ENCODE measurements at regions not wholly inside any gene's neighbourhood (a gene's known extent, or its start where the extent isn't known, plus 50 kb on each side); places are given as distances from the start of the nearest gene placed in this dataset.

DNA sequence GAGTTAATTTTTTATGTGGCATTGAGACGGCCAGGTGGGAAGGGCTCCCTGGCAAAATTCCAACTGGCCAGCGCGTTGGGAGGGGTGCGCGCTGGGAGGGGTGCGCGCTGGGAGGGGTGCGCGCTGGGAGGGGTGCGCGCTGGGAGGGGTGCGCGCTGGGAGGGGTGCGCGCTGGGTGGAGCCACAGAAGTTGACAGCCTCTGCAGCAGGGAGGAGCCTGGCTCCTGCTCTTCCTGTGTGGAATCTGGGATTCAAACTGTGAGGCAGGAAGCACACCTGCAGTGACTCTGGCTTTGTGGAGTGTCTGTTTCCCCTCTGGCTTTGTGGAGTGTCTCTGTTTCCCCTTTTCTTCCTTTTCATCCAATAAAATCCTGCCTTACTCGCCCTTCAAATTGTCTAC is 147.9 kb upstream of the CBLN2 start:
- no peak for DNase-seq (ENCODE audit: low read depth)

DNA sequence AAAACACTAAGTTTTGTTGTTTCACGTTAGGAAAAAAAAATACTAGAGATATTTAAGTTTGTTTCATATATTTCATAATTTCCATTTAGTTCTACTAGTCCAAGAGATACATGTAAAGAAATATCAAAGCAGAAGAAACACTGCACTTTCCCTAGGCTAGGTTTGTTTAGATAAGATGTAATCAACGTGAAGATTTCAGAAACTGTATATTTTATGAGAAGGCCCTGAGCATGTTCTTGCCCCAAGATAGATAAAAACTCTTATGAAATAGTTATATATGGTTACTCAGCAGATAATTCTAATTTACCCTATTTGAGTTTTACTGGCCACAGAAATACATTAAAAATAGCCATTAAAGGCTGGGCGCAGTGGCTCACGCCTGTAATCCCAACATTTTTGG is 143.6 kb upstream of the CBLN2 start:
- DNase-seq (ENCODE audit: low read depth), result no peak

DNA sequence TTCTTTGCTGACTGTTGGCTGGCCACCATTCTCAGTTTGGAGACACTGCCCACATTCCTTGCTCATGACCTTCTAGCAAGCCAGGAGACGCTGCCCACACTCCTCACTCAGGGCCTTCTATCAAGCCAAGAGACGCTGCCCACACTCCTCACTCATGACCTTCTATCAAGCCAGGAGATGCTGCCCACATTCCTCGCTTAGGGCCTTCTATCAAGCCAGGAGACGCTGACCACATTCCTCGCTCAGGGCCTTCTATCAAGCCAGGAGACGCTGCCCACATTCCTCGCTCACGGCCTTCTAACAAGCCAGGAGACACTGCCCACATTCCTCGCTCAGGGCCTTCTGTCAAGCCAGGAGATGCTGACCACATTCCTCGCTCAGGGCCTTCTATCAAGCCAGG is 131.3 kb upstream of the CBLN2 start:
- DNase-seq (ENCODE audit: low read depth), result no peak

DNA sequence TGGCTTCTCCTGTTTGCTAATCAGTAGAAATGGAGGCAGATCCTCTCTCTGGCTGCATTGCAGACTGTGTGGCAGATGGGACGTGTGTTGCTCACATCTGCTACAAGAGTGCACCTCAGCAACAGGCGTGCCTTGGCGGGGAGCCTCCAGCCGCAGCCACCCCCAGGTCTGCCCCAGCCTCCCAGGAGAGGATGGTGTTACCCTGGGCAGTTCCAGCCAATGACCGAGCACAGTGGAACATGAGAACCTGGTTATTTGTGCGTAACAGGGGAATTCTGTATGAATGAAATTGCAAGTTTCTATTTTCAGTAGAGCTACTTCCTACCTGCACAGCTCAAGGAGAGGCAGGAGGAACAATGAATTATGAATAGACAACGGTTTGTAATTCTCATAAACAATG is 130.6 kb upstream of the CBLN2 start:
- no peak for DNase-seq (ENCODE audit: low read depth)

DNA sequence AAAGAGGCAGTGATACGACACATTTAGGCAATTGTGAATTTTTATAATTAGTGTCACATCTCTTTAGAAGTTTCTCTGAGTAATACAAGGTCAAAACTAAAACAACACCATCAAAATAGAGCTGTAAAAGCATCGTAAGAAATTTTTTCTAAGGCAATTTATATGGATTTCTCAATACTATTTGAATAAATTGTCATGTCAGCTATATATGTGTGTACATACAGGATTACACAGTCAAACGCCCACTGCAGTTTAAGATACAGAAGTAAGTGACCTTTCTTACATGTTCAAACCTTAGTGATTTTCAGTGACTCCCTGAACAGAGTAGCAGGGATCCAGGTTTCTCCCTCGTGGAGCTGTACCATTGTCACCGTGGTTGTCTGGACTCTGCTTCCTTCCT is 129.1 kb upstream of the CBLN2 start:
- no peak for DNase-seq (ENCODE audit: low read depth)

DNA sequence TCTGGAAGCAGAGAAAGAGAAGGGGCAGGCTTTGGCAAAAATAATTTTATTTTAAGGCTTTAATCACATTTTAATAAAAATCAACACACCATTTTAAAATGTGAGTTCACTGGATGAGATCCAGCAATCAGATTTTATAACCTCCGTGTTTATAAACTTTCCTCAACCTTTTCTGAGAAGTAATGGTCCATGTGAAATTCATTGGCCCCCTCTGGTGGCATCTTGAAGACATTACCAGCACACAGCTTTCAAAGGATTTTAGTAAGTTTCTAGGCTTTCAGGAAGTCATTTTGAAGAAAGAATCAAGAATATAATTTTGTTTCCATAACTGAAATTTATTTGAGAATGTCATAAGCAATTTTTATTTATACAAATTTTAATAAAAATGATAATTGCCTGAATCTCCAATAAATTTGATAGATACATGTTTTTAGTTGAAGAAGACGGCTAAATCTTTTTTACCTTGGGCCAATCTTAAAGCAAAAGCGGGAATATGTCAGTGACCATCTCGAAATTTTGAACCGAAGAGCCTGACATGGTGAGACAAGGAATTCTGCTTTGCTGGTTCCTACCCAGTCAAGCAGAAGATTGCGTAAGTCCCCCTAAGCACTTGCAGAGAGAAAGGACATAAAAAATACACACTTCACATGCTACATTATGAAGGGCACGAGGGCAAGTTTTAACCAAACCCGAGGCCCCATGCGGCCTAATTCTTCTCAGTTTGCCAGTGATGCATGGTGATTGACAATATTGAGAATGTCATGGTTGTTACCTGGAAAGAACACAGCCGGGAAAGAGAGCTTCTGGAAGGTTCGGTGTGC is 128.4 kb upstream of the CBLN2 start:
- DNase-seq (ENCODE audit: low read depth), result peak; percentile 27

DNA sequence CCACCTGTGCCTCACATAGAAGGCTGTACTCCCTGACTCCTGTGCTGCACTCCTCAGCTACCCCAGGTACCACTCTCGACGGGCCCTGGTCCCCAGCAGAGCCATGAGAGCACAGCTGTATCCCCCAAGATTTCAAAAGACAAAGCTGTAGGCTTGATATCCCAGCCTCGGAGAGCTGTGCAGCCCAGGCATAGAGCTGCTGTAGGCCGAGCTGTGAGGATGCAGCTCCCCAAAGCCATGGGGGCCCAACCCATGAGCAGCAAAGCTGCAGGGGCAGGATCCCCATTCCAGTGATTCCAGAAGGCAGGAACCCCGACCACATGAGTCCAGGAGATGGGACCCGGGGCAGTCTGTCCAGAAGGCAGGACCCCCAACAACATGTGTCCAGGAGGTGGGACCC is 123.8 kb upstream of the CBLN2 start:
- no peak for DNase-seq (ENCODE audit: low read depth)

DNA sequence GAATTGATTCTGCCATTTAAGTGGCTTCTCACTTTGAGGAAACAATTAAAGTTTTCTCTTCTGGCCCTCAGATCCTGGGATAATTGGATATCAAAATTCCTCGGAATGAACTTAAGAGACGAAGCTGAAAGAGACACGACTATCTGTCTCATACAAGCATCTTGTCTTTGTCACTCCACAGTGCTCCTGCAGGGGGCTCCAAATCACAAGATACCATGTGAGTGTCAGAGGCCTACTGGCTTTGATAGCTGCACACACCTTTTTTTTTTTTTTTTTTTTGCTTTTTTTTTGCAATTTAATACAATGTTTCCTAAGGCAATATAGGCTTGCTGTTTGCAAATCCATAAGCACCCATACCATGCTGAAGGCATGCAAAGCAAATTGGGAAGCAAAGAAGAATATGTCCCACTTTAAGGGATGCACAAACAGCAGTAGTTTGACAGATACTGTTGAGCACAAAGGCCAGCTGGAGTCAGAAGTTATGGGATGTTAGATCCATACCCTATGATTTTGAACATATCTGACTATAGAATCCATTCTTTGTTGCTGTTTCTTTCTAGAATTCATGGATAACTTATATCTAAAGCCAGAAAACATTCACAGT is 109.0 kb upstream of the CBLN2 start:
- no peak for DNase-seq (ENCODE audit: low read depth)

DNA sequence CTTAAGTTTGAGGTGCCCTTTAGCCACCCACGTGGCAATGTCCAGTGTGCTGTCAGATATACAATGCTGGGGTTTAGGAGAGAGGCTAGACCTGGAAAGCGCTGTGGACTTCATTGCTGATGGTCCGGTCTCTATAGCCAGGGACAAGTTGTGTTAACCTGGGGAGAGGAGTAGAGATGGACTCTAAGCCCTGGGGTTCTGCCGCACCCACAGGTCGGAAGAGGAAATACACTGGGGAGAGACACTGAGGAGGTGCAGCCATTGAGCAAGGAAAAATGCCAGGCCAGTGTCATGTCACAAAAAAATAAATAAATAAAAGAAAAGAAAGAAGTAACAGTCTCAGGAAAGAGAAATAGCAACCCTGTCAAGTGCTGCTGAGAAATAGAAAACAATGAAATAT is 106.9 kb upstream of the CBLN2 start:
- no peak for DNase-seq (ENCODE audit: low read depth)

DNA sequence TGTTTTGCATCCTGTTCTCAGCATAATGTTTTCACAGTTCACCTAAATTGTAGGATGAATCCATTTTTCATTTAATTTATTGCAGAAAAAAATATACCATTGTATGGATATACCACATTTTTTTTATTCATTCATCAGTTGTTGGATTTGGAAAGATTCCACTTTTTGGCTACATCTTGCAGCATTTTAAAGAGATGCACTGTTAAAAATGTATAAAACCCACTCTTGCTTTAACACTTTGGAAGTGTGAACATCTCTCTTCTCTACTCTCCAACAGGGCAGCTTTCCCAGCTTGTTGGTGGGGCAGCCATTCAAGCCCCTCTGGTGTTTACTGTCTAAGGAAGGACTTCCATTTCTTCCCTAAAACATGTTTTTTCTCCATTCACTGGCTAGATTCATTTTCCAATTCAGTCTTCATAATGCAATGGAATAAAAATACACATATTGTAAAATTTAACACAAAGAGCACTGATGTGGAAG is 104.4 kb upstream of the CBLN2 start:
- DNase-seq (ENCODE audit: low read depth), result no peak

DNA sequence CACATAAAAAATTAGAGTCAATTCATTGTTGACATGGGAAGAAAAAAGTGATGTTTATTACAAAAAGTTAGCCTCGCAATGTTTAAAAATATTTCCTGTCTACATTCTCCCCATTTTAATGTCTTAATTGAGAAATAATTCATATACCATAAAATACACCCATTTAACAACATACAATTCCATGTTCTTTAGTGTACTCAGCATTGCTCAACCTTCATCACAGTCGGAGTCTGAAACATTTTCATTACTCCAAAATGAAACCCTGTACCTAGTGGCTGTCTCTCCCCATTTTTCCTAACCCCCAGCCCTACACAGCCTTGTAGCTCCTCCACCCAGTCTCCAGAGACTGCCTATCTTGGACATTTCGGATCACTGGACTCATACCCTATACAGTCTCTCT is 103.9 kb upstream of the CBLN2 start:
- no peak for DNase-seq (ENCODE audit: low read depth)

DNA sequence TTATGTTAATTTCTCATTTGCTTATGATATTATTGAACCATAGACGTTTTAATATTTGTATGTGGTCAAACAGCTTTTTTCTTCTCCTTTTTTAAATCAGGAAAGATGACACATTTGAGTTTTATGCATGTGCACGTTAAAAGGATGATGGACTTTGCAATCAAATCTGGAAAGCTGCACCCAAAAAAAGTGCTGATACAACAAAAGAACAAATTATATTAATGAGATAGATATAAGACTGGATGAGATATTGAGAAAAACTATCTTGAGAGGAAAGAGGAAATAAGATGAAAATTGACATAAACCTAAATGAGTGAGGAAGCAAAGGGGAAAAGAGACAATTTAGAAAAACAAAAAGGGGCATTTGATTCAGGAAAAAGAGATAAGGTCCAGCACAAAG is 96.4 kb upstream of the CBLN2 start:
- DNase-seq (ENCODE audit: low read depth), result no peak

DNA sequence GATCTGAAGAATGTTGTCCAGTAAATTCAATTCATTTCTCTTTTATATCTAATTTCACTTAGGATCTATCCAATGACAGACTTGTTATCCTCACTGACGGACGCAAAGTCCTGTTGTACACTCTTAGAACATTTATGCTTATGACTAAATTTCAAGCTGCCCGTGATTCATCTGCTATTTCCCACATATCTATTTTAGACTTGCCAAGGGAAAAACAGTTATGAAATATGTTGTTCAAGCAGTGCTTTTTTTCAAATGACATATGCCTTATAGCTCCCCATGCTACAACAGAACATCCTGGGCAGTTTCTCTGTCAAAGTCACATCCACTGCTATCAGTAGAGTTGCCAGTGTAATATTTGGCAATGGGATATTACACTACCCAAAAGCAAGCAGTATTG is 94.2 kb upstream of the CBLN2 start:
- no peak for DNase-seq (ENCODE audit: low read depth)

DNA sequence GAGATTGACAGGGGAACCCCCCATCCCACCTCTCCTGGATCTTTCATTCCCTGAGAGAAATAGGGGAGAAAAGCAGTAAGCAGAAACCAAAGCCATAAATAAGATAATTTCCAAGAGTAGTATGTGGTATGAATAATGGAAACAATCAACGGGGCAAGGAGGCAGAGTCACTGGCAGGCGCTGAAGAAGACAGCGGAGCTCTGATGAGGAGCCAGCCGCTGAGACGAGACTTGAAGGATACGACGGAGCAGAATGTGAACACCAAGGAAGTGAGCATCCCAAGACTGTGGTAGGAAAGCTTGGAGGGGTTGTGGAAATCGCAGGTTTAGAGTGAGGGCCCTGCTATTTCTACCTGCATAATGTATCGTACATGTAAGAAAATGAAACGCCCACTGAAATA is 93.6 kb upstream of the CBLN2 start:
- DNase-seq (ENCODE audit: low read depth), result no peak

DNA sequence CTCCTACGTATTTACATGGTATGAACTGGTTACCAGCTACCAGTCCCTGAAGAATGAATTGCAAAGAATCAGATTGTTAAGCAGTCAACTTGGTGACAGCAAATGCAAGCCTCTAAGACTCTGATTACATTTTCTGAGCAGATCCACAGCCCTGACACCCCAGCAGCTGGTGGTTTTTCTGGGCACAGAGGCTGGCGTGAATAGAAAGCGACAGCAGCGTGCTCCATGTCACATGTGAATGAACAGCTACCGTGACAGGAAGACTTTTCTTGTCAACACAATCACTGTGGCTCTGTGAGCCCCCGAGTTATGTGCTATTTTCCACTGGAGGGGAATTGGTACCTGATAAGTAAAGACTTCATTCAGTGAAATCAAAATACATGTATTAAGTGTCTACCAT is 93.2 kb upstream of the CBLN2 start:
- DNase-seq (ENCODE audit: low read depth), result no peak

DNA sequence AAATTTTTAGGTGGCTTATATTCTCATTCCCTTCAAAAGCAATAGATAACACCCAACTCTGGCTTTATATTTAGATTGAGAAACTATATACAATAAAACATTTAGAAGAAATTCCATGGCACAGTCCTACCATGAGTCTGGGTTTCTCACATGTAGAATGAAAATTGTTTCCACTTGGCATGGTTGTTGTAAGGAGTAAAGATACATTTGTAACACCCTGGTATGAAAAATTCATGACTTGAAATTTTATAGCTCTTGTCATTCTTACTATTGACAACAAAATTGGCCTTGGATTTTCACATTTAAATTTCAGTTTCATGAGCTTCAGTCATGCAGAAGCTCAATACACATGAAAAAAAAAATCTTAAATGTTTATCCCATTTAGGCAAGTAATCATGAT is 92.5 kb upstream of the CBLN2 start:
- no peak for DNase-seq (ENCODE audit: low read depth)

DNA sequence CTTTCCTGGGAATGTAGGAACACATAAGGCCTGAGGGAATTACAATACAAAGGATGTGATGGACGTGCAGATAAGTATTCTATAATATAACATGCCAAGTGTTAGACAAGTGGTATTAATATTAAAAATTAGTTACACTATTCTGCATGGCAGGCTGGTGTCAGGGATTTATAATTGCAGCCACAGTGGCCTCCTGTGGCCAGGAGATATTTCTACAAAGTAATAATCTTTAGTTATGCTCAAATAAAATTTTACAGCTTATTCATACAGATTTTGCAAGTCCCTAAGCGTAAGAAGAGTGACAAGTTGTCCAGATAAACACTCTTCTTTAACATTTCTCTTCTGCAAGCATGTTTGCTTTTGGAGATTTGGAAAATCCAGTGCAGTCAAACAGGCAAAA is 90.4 kb upstream of the CBLN2 start:
- no peak for DNase-seq (ENCODE audit: low read depth)

DNA sequence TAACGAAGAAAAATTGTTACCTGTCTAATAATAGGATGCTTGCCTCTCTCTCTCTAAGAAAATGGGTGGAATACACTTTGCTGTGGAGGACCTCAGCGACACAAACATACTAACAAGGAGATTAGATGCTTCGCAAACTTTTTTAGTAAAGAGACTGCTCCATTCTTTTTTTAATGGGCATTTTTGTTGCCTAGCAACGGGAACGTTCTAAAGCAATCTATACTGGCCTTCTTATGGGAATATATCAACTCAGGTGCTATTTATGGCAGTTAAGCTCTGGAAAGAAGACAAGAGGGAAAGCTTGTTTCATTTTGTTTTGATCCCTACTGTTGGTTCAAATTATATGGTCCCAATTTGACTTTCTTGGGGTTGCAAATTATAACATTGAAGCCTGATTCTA is 86.8 kb upstream of the CBLN2 start:
- DNase-seq (ENCODE audit: low read depth), result no peak

DNA sequence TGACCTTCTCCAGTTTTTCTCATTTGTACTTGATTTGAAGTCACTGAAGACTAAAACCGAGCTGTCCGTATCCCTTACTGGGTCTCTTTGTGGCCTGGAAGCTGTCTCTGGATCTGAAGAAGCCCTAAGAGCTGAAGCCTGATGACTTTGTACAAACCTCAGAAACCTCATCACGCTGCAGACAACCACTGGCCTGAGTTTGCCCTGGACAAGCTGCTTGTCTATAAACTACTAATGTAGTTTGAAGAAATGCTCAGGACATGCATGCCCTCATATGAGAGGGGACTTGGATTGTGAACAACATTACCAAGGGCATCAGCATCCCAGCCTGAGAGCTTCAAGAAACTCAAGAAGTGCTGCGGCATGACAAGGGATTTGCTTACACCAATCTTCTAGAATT is 79.3 kb upstream of the CBLN2 start:
- DNase-seq (ENCODE audit: low read depth), result no peak

DNA sequence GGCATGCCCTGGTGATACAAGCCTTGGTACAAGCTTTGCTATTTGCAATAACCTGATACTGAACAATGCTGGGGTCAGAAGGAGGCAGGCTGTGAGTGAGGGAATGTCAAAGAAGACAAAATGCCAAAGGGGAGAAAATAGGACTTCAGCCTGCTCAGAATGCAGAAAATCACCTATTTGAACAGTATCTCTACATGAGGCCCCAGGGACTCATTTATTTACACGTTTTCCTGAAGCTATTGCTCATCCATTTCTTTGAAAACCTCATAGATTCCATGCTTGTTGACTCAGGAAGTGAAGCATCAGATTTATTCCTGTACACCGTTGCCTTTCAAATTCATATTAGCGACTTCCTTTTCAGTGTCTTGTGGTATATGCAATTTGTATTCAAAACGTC is 69.4 kb upstream of the CBLN2 start:
- DNase-seq (ENCODE audit: low read depth), result no peak

DNA sequence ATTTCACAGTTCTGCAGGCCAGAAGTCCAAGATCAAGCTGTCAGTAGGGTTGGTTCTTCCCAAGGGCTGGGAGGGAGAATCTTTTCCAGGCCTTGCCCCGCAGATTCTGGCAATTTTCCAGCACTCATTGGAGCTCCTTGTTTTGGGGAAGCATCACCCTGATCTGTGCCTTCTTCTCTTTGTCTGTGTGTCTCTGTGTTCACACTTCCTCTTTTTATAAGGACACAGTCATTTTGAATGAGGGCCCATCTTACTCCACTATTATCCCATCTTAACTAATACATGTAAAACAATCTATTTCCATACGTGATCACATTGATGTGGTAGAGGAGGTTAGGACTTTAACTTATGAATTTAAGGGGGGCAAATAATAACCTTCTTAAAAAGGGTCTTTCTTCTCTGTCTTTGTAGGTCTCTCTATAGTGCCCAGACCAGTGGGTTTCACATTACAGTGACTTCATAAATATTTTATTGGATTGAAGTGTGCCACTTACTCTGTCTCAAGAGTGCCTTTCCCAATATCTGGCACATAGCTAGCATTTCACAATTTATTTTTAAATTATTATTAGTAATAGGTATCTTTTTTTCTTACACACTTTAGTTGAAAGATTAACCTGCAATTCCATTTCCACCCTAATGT is 68.9 kb upstream of the CBLN2 start:
- no peak for DNase-seq (ENCODE audit: low read depth)

DNA sequence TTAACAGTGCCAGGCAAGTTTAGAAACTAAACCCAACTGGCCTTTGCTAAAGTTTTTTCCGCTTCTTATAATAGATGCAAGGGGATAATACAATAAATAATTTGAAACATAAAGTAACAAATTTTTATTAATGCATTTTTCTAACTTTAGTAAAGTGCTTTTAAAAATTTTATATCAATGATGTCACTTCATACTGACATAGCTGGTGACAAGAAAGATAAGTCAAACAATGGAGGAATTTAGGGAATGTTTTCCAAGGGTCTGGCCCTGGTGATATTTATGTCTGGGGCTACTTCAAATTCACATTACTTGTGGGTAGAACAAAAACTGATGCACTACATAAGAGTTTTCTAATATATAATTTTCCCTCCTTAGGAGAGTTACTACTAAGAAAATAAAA is 61.2 kb upstream of the CBLN2 start:
- no peak for DNase-seq (ENCODE audit: low read depth)

DNA sequence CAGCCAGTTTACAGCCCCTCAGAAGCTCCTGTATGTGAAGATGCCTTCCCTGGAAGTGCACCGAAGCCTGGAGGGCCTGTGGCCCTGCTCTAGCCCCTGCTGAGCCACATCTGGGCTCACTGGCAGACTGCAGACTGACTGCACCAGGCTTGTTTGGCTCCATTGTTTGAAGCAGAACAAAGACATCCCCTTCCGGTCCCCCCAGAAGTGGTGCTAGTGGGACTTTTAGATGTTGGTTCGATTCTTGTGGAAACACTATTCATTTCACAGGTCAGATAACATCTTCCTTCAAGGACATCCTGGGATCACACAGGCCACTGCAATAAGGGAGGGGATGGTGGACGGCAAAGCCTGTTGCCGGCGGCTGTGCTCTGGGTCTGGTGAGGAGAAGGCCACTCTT is 57.8 kb upstream of the CBLN2 start:
- DNase-seq (ENCODE audit: low read depth), result no peak

Data from myocyte (in vitro differentiated cells).